ENCODE measurements at regions not wholly inside any gene's neighbourhood (a gene's known extent, or its start where the extent isn't known, plus 50 kb on each side); places are given as distances from the start of the nearest gene placed in this dataset.

DNA sequence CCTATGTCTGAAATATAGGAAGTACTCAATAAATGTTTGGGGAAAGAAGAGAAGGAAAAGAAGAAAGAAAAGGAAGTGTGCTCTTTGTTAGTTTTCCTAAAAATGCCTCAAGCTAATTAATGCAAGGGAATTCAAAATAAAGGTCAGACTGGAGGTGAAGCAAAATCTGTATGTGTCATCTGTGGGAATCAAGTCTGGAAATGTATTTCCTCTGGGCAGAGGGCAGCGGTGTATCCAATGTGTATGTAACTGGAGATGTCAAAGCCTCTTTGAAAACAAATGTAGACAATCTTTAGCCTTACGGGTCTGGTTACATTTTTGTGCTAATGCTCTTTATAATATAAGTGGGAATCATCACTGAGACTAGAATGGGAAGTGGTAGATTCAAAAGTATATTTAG lies 471.4 kb downstream of the MAN2A1 start:
- H3K27ac Mint-ChIP-seq = no peak overlapping the region
- DNase-seq (ENCODE audit: low spot score in 2 of 2) = no peak
- no peaks in the 10 kb centered on the region for H3K9me3 Mint-ChIP-seq
- no peaks in the 10 kb centered on the region for H3K36me3 Mint-ChIP-seq
- no peak for ATAC-seq

DNA sequence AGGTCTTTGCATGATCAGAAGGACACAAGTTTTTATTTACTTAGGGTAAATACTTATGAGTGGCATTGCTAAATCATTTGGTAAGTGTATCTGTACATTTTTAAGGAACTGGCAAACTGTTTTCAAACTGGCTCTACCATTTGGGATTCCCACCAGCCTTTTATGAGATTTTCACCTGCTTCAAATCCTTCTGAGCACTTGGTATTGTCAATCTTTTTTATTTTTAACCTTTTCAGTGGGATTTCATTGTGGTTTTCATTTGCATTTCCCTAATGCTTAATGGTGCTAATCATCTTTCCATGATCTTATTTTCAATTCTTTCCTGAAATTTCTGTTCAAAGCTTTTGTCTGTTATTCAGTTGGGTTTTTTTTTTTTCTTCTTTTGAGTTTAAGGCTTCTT lies 475.6 kb downstream of the MAN2A1 start:
- Mint-ChIP-seq H3K36me3 (peaks cover under 1% of the 10 kb centered on the region in 2 donors), H3K9me3 (peaks cover 0 to under 1% of the 10 kb centered on the region in 2 donors), H3K27ac (no peak overlapping the region)
- ATAC-seq (no peak), DNase-seq (ENCODE audit: low spot score in 2 of 2) (no peak)

- H3K9me3 Mint-ChIP-seq = peaks cover 11% of the 10 kb centered on the region in 2 donors
- H3K27ac Mint-ChIP-seq = no peak overlapping the region
- peaks cover 11 to 13% of the 10 kb centered on the region in 2 donors for H3K36me3 Mint-ChIP-seq
- ATAC-seq (no peak), DNase-seq (ENCODE audit: low spot score in 2 of 2) (no peak)
These were observed 477.7 kb downstream of the MAN2A1 start for GRCh38 chr5:110167384-110167783.

DNA sequence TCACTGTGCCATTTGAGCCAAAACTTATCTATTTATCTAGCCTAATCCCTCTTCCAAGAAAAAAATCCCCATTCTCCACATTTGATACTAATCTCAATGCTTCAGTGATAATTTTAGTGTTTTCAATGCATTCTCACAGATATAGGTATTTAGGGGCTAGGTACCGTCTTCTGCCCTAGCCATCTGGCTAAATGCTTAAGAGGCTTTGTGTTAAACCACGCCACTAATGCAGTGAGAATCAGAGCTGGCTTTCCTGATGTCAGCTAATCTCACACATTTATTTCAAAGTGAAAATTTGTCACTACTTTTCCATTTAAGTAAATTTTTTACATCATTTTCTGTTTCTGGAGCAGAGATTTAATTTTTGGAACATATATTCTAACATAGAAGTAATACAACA lies 479.7 kb downstream of the MAN2A1 start:
- peaks cover 11 to 13% of the 10 kb centered on the region in 2 donors for H3K36me3 Mint-ChIP-seq
- ATAC-seq (no peak), DNase-seq (ENCODE audit: low spot score in 2 of 2) (no peak)
- H3K9me3 Mint-ChIP-seq = peaks cover 11% of the 10 kb centered on the region in 2 donors
- no peak overlapping the region for H3K27ac Mint-ChIP-seq

DNA sequence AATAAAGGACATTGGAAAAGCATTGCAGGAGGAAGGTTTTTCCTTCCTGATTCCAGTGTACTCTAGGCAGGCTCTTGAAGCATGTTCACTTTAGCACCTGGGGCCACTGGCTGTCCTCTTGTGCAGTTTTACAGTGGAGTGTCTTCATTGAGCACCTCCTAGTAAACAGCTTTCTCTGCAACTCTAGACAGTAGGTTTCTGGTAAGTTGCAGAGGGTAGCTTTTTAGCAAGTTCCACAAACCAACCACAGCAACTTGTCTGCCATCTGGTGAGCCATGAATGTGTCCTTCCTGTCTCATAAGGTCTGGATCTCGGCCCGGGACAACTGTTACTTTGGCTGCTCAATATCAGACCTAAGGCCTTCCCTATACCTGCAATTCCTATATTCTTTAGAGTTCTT lies 488.0 kb downstream of the MAN2A1 start:
- H3K9me3 Mint-ChIP-seq = peaks cover 0 to under 1% of the 10 kb centered on the region in 2 donors
- H3K27ac Mint-ChIP-seq = no peak overlapping the region
- ATAC-seq (no peak), DNase-seq (ENCODE audit: low spot score in 2 of 2) (no peak)
- H3K36me3 Mint-ChIP-seq = no peaks in the 10 kb centered on the region

- no peak for ATAC-seq
- peaks cover 0 to 6% of the 10 kb centered on the region in 2 donors for H3K36me3 Mint-ChIP-seq
- H3K9me3 Mint-ChIP-seq = peaks cover 4 to 7% of the 10 kb centered on the region in 2 donors
- H3K27ac Mint-ChIP-seq = no peak overlapping the region
- no peak for DNase-seq (ENCODE audit: low spot score in 2 of 2)
These were observed 489.6 kb downstream of the MAN2A1 start for GRCh38 chr5:110179321-110179720.

- DNase-seq (ENCODE audit: low spot score in 2 of 2) (no peak), ATAC-seq (no peak)
- Mint-ChIP-seq H3K9me3 (peaks cover 9 to 12% of the 10 kb centered on the region in 2 donors), H3K27ac (no peak overlapping the region), H3K36me3 (peaks cover 13 to 15% of the 10 kb centered on the region in 2 donors)
These were observed 504.5 kb downstream of the MAN2A1 start for GRCh38 chr5:110194191-110194590.

DNA sequence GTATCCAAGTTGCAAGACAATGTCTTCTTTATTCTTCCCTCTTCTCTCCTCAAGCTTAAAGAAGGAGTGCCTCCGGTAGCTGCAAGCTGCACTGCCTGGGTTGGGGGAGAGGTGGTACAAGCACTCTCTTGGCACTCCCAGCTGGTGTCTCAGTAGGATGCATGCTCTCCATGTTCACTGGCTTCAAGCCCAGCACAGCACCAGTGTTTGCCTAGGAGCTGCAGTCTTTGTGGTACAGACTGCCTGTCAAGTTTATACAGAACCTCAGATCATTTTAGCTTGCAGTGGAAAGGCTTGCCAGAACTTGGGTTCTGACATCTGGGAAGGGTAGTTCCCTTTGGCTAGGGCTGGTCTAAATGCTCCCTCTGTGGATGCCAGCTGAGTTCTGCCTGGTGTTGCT lies 505.6 kb downstream of the MAN2A1 start:
- Mint-ChIP-seq H3K36me3 (peaks cover 13 to 20% of the 10 kb centered on the region in 2 donors), H3K27ac (peak overlapping the region in 1 of 2 donors; percentile 80), H3K9me3 (peaks cover 7 to 9% of the 10 kb centered on the region in 2 donors)
- DNase-seq (ENCODE audit: low spot score in 2 of 2) (no peak), ATAC-seq (no peak)

DNA sequence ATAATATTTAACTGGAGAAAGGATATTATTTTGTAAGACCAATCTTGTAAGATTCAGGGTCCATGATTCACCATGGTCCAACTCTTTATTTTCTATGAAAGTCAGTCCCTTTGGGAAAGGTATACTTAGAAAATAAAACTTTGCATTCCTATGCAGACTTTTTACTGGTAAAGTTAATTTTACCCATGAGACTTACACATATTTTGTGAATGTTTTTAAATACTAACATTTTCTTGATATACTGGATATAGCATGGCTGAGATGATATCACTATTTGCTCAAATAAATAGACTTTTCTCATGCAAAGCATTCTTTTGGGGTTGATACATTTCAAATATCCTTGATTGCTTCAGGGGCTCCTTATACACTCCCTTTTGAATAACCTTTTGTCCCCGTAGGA lies 512.1 kb downstream of the MAN2A1 start:
- no peaks in the 10 kb centered on the region for H3K9me3 Mint-ChIP-seq
- ATAC-seq (no peak), DNase-seq (ENCODE audit: low spot score in 2 of 2) (no peak)
- peaks cover 4 to 6% of the 10 kb centered on the region in 2 donors for H3K36me3 Mint-ChIP-seq
- H3K27ac Mint-ChIP-seq = no peak overlapping the region

- DNase-seq (ENCODE audit: low spot score in 2 of 2) (no peak), ATAC-seq (no peak)
- peaks cover 4 to 12% of the 10 kb centered on the region in 2 donors for H3K36me3 Mint-ChIP-seq
- H3K9me3 Mint-ChIP-seq = peaks cover 0 to 5% of the 10 kb centered on the region in 2 donors
- H3K27ac Mint-ChIP-seq = no peak overlapping the region
These were observed 513.9 kb downstream of the MAN2A1 start for GRCh38 chr5:110203661-110204060.

DNA sequence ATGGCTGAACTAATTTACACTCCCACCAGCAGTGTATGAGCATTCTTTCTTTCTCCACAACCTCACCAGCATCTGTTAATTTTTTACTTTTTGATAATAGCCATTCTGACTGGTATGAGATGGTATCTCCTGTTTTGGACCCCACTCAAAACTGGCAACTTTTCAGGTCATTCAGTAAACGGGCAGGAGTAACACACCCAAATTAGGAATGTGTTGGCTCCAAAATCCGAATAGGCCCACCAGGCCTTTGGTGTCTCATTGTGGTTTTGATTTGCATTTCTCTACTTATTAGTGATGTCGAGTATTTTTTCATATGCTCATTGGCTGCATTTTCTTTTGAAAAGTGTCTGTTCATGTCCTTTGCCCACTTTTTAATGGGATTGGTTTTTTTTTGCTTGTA lies 517.1 kb downstream of the TMEM232 start:
- no peak for ATAC-seq
- Mint-ChIP-seq H3K36me3 (peaks cover 14 to 17% of the 10 kb centered on the region in 2 donors), H3K27ac (no peak overlapping the region), H3K9me3 (peaks cover 25 to 26% of the 10 kb centered on the region in 2 donors)
- DNase-seq (ENCODE audit: low spot score in 2 of 2) = no peak

GRCh38 chr5:110218981-110219380 lies 507.5 kb downstream of the TMEM232 start:
- DNase-seq (ENCODE audit: low spot score in 2 of 2) (no peak), ATAC-seq (no peak)
- H3K36me3 Mint-ChIP-seq = peaks cover 42 to 64% of the 10 kb centered on the region in 2 donors
- H3K27ac Mint-ChIP-seq = no peak overlapping the region
- peaks cover 56% of the 10 kb centered on the region in 2 donors for H3K9me3 Mint-ChIP-seq

GRCh38 chr5:110219769-110220168 lies 506.7 kb downstream of the TMEM232 start:
- ATAC-seq (no peak), DNase-seq (ENCODE audit: low spot score in 2 of 2) (no peak)
- H3K36me3 Mint-ChIP-seq = peaks cover 34 to 56% of the 10 kb centered on the region in 2 donors
- no peak overlapping the region for H3K27ac Mint-ChIP-seq
- H3K9me3 Mint-ChIP-seq = peaks cover 49% of the 10 kb centered on the region in 2 donors

DNA sequence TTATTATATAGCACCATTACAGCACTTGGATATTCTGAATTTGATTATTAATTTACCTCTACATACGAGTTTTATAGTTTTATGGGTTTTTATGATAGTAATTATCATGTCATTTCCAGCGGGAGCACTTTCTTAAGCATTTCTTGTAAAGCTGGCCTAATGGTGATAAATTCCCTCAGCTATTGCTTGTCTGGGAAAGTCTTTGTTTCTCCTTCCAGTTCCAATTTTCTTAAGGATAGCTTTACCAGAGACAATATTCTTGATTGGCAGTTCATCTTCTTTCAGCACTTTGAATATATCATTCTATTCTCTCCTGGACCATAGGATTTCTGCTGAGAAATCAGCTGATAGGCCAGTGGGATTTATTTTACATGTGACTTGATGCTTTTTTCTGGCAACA lies 505.4 kb downstream of the TMEM232 start:
- peaks cover 22 to 45% of the 10 kb centered on the region in 2 donors for H3K36me3 Mint-ChIP-seq
- H3K27ac Mint-ChIP-seq = no peak overlapping the region
- ATAC-seq = no peak
- DNase-seq (ENCODE audit: low spot score in 2 of 2) = no peak
- H3K9me3 Mint-ChIP-seq = peaks cover 38 to 41% of the 10 kb centered on the region in 2 donors

- Mint-ChIP-seq H3K27ac (no peak overlapping the region), H3K9me3 (peaks cover 19 to 28% of the 10 kb centered on the region in 2 donors), H3K36me3 (peaks cover 12 to 23% of the 10 kb centered on the region in 2 donors)
- ATAC-seq (no peak), DNase-seq (ENCODE audit: low spot score in 2 of 2) (no peak)
These were observed 502.4 kb downstream of the TMEM232 start for GRCh38 chr5:110224050-110224449.

DNA sequence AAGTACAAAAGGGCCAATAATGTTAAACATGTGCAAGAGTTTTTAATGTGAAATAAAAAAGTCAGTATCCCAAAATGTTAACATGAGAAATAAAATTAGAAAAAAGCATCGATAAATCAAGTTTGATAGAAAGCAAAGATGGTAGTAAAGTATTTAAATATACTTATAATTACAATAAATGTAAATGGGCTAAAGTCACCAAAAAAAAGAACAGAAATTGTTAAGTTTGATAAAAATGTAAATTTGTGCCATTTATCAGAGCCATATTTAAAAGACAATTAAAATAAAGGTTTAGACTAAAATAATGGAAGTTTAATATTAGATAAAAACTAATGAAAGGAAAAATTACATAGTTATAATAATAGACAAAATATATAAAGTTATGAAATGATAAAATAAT lies 500.5 kb downstream of the TMEM232 start:
- H3K9me3 Mint-ChIP-seq = peaks cover 23 to 38% of the 10 kb centered on the region in 2 donors
- no peak for ATAC-seq

GRCh38 chr5:110239786-110240185 lies 486.7 kb downstream of the TMEM232 start:
- no peaks in the 10 kb centered on the region for H3K36me3 Mint-ChIP-seq
- ATAC-seq (no peak), DNase-seq (ENCODE audit: low spot score in 2 of 2) (no peak)
- no peaks in the 10 kb centered on the region for H3K9me3 Mint-ChIP-seq
- H3K27ac Mint-ChIP-seq = no peak overlapping the region

More for the DNA sequence above, 500.5 kb downstream of the TMEM232 start:
- Mint-ChIP-seq H3K36me3 (peaks cover 12 to 27% of the 10 kb centered on the region in 2 donors), H3K27ac (no peak overlapping the region)
- DNase-seq (ENCODE audit: low spot score in 2 of 2) = no peak

GRCh38 chr5:110242950-110243349 lies 483.5 kb downstream of the TMEM232 start:
- Mint-ChIP-seq H3K9me3 (no peaks in the 10 kb centered on the region), H3K27ac (no peak overlapping the region), H3K36me3 (no peaks in the 10 kb centered on the region)
- DNase-seq (ENCODE audit: low spot score in 2 of 2) (no peak), ATAC-seq (no peak)

DNA sequence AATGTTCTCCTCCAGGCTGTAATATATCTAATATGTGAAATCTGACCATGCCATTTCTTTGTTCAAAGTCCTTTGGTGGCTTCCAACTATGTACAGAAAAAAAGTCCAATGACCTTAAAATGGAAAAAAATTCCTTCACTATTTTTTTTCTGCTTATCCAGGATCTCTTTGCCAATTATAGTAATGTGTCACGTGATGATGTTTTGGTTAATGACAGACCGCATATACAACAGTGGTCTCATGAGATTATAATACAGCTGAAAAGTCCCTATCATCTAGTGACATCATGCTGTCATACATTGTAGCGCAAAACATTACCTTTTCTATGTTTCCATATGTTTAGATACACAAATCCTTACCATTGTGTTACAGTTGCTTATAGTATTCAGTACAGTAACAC lies 477.6 kb downstream of the TMEM232 start:
- Mint-ChIP-seq H3K36me3 (no peaks in the 10 kb centered on the region), H3K27ac (no peak overlapping the region), H3K9me3 (no peaks in the 10 kb centered on the region)
- ATAC-seq = no peak
- no peak for DNase-seq (ENCODE audit: low spot score in 2 of 2)

Data from activated naive CD4-positive, alpha-beta T cell treated with anti-CD3 and anti-CD28 coated beads, Interleukin-2, amount 50 U/mL, for 72 hours (primary cell).